Activated T-cell treated with anti-CD3 and anti-CD28 coated beads, Interleukin-2, amount 50 U/mL, for 48 hours (primary cell): ENCODE measurements at regions not wholly inside any gene's neighbourhood (a gene's known extent, or its start where the extent isn't known, plus 50 kb on each side); places are given as distances from the start of the nearest gene placed in this dataset.
"Not testable (repeated sequence)": the region's sequence is repeated elsewhere in the genome, so short reads cannot be mapped to it uniquely, and the experiment has no call there.

Experiments used
- DNase-seq, 2 experiments: peaks; one replicate each; pipeline ENCODE4 v3.0.0-alpha.2; 2020

DNA sequence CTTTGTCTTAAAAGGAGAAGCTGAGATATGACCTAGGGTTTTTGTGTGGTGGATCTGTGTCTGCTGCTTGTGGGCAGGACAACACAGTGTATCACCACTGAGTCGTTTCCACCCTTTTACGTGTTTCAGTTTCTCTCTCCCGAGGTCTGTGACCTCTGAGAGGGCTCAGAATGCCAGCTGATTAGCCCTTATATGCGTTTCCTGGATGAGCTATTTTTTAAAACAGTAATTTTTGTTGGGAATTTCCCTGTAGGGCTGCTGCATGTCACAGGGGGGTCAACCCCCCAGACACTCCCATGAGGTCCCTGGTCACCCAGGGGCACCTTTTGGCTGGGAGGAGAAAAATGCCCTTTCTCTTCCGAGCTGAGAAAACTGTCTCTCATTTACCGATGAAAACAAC is 170.4 kb upstream of the CASK start:
- DNase-seq: no peak

DNA sequence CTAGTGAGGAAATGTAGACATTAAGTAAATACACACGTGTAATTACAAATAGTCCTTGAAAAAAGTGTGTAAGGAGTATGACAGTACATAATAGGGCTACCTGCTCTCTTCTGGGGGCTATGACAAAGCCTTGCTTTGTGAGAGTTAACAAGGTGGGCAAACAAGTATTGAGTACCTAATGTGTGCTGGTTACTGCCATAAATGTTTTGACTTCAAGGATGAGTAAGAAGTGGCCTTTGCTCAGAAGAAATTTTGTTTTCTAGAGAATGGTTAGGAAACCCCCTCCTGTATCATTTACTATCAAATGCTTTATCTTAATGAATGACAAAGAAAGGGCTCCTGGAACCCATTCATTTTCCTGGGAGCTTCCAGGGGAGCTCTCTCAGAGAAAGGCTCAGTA is 167.0 kb upstream of the CASK start:
- no peak for DNase-seq

DNA sequence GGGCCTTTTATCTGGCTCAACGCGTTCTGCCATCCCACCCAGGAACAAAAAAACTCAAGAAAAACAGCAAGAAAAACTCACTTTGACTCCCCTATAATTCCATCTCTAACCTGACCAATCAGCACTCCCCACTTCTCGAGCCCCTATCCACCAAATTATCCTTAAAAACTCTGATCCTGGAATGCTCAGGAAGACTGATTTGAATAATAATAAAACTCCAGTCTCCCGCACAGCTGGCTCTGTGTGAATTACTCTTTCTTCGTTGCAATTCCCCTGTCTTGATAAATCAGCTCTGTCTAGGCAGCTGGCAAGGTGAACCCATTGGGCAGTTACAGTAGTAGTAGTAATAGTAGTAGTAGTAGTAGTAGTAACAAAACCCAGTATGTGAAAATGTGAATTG is 165.7 kb upstream of the CASK start:
- no peak for DNase-seq

DNA sequence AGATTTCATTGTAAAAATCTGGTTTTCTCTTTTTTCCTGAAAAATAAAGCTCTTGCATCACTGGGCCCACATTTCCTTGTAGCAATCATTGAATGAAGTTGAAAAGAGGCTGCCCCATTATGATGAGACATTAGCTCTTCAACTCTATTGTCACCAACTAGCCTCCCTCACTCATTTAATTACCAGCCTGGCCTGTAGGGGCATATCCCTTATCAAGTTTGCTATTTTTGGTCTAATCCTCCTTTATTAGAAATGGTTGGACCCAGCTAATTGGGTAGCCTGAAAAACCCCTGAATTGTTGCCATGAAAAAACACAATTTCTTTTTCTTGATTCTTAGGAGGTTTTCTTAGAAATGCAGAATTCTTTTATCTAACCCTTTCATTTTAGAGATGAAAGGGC is 164.6 kb upstream of the CASK start:
- no peak for DNase-seq

DNA sequence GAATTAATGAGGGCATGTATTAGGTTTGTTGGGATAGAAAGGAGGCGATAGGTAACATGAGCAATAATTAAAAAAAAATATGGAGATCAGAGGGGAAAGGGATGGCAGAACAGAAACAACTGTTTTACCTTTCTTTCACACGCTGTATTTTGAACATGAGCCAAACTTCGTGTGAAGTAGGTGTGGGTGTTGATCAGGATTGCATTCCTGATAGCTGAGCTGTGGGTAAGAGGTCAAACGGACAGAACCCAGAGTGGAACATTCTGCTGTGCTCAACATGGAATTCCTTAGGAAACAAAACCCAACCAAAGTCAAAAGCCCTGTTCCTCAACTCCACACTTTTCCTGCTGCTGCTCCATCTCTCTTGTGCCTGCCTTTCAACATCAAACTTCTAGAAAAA is 162.5 kb upstream of the CASK start:
- DNase-seq: no peak

DNA sequence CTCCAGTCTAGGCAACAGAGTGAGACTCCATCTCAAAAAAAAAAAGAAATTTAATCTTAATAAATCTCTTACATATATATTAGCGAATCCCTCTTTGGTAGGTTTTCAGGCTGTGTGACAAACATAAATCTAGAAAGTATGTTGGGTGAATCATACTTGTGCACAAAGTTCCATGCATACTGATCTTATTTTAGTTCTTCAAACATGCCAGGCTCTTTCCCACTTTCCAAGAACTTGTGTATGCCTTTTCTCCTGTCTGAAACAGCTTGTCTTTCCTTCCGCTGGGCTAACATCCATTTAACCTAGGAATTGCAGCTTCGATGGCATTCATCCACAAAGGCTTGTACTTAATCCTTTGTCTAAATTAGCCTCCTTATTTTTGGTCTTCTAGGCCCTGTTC is 156.6 kb upstream of the CASK start:
- DNase-seq: no peak

DNA sequence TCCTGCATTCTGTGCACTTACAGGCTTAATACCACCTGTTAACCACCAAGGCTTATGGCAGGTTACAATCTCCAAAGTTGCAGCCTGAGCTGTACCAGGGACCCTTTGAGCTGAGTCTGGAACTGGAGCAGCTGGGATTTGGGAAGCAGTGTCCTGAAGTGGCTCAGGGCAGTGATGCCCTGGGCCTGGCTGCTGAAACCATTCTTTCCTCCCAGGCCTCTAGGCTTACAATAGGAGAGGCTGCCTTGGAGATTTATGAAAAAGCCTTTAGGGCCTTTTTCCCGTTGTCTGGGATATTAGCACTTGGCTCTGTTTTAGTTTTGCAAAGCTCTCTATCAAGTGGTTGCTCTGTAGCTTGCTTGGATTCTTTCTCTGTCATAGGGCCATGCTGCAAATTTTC is 154.3 kb upstream of the CASK start:
- DNase-seq: no peak

DNA sequence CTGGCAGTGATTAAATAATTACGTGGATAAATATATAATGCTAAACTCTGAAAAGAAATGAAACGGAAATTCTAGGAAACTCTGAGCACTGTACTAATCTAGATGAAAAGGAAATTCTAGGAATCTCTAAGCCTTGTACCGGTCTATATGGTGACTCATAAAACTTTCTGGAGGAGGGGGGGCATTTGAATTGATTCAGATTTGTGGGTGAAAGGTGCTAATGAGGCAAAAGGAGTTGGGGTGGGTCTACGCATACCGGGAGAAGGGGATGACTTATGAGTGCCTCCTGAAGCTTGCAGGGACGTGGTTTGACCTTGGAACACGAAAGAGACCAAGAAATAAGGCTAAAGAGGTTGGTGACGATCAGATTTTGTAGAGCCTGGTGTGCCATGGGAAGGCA is 151.7 kb upstream of the CASK start:
- DNase-seq: no peak

DNA sequence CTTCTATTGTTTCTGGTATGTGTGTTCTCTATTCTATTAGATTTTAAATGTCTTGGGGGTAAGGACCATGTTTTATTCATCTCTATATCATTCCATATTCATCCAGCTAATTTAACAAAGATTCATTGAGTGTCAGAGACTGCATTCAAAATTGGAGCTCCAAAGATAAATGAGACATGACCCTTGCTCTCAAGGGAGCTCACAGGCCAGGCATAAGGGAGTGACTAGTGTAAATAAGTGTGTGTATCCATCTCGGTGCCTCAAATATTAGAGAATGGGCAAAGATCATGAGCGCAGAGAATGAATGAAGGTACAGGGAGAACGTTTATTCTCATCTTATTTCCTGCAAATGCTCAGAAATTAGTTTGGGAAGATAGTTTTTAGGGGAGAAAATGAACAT is 150.1 kb upstream of the CASK start:
- DNase-seq: no peak

DNA sequence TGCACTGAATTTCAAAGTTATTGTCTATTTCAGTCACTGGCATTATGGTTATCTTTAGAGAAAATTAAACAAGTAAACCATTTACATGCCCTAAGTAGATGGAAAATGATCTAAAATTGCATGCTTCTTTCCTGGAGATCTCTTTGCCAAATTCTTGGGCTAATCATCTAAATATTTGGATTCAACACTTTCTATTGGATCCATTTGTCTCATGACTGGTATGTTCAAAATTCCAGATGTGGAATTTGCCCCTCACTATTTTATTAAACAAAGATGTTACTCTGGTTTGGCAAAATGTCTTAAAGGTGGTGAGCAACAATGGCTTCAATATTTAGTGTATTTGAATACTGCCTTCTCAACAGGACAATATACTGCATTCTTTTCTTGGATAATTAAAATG is 147.5 kb upstream of the CASK start:
- DNase-seq: no peak

DNA sequence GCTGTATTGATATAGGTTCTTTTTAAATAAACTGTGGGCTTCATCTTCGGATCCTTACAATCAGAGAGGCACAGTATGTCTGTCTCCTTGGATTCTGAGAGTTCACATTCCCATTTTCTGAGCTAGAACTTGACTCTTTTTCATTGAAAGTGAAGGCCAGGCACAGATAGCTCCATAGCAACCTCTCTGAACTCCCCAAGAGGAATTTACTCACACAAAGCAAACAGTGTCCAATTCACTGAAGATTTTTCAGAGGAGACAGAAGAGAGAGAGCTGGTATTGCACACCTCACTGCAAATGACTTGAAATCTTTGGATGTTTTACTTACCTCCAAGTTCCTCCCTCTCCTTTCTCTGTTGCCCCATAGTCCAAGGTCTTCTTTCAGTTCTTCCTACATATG is 130.9 kb upstream of the CASK start:
- no peak for DNase-seq

DNA sequence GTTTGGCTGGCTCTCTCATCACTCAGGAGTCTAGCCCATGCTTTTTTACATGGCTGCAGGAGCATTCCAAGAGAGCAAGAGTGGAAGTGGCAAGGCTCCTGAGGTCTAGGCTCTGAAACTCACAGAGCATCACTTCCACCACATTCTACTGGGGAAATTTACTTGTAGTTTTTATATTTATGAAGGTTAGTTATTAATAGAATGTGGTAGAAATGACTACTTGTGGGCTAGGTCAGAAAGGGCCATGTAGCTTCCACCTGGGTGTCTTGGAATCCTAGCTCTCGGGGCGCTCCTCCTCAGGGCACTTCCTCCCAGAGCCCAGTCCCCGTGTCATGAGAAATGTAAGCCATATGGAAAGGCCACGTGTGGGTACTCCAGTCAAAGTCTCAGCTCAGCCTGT is 127.0 kb upstream of the CASK start:
- DNase-seq: no peak

DNA sequence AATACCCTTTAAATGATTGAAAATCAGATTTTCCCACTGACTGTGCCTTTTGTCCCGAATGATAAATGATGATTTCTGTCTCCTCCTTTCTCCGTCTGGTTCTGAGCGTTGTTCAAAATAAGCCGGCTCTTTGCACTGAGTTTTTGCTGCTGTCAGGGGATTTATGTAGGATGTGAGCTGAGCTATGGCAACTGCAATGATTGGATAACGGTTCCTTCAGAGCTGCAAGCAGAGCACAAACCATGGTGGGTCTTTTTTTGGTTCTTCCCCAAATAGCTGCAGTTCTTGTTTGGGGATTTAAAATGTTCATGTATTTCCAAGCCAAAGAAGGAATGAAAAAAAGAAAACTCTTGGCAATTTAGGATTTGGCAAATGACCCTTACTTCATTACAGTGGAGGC is 124.5 kb upstream of the CASK start:
- no peak for DNase-seq

DNA sequence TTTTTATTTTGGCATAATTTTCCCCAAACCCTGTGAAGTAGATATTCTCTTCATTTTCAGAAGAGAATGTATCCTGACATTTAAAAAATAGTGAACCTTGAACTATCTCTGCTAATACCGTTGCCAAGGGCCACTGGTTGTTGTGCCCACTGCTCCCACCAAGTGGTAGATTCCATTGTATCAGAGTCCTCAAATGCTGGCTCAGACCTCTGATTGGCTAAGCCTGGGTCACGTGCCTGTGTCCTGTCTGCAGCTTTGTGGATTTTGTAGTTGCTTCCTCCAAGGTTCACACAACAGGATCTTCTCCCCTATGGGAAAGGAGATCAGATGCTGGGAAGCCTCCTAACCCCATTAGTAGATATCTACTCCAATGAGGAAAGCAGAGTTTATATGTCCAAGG is 104.8 kb upstream of the CASK start:
- DNase-seq: no peak

DNA sequence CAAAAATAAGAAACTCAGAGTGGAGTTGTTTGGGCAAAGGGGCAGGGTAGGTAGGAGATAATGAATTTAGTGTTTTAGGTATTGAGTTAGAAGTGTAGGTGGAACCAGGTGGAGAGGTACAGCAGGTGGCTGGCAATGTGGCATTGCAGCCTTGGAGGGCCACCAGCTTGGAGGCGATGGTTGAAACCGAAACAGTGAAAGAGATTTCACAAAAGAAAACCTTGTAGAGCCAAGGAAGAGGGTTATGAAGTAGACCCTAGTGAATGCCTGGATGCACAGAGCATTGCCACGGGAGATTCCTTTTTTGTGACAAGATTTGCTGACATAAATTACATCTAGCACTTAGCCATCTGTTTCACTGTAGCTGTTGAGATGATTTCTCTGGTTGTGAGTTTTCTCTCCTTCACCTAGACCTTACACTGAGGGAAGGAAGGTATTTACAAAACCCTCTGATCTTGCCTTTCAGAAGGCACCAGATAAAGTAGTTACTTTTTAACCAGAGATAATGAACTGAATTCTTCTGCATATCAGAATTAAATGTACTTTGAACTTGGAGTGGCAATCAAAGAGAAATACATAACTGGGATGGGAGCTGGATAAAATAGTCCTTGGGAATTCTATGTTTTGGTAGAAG is 104.1 kb upstream of the CASK start:
- no peak for DNase-seq

DNA sequence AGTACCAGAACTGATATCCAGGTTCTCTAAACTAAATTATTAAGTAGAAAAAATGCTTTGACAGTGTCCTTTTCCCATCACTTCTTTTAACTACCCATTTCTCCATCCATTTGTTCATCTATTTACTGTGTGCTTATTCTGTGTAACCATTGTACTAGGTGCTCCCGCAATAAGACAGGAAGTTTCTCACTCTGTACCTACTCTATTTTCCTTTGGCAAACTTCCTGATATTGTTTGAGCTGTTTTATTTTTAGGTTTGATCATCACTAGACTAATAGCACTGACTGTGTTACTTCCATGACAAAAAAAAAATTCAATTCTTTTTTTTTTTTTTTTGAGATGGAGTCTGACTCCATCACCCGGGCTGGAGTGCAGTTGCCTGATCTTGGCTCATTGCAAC is 102.5 kb upstream of the CASK start:
- no peak for DNase-seq

DNA sequence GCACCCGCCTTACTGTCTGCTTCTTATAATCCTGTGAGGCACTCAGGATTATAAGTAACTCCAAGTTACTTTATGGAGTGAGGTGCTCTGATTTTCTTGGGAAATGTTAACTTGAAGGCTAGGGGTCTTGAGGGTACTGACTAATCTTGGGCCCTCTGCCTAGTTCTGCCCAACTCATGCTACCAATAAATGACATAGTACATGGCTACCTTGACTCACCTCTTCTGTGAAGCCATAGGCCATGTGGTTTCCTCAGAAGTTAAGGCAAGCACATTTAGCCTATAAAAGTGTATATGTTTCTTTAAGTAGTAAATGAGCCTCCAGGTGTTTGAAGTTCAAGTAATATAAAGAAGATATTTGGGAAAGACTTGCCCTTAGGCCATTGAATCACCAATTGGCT is 99.8 kb upstream of the CASK start:
- no peak for DNase-seq

DNA sequence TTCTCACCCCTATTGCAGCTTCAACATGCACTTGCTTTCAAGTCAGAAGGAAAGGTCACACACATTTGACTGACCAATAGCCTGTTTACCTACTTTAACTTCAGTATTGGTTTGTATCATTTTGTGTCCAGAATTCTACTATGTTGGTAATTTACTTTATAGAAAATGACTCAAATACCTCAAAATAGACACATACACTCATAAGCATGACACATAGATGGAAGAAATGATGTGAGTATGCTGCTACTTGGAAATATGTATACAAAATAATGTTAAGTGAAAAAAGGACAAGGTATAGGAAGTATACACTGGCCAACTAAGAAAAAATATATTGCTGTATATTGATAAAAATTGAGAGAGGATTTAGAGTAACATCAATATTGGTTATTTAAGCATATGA is 98.8 kb upstream of the CASK start:
- DNase-seq: no peak

DNA sequence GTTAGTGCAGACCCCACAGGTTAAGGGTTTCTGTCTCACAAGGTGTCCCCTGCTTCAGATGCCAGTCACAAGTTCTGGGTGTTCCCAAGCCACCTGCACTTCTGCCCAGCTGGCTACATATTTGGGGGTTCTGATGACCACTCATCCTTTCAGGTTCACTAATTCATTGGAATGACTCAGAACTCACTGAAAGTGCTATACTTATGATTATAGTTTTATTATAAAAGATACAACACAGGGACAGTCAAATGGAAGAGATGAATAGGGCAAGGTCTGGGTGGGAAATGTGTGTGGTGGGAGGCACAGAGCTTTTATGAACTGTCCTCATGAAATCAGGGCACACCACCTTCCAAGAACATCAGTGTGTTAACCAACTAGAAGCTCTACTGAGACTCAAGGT is 97.7 kb upstream of the CASK start:
- no peak for DNase-seq

DNA sequence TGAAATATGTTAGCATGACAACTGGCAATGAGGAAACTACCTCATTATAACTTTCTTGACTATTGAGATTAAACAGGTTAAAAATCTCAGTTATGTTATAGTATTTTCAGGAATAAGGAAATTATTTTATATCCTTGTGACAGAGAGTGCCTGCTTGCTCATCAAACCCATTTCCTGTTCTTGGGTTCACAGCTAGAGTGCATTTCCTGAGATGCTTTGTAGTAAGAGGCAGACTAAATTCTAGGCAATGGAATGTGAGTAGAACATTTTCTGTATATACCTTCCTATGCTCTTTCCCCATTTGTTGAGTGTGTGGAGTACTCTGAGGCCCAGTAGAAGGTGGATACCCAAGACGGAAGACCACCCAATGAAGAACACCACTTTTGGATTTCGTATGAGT is 96.9 kb upstream of the CASK start:
- DNase-seq: no peak

DNA sequence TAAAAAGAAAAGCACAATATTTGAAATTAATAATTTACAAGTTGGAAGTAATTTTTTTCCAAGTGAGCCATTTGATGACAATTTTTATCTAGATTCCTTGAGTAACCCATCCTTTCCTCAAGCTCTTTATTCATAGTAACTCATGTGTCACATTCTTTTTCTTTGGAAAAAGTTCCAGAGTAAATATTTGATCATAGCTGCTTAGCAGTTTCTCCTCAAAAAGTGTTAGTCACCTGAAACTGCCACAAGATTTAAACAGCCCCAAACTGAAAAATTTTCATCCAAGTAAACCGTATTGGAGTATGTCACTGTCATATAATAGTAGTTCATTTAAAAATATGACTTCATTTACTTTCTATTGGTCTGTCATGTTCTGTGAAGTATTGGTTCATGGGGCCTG is 94.6 kb upstream of the CASK start:
- DNase-seq: no peak

DNA sequence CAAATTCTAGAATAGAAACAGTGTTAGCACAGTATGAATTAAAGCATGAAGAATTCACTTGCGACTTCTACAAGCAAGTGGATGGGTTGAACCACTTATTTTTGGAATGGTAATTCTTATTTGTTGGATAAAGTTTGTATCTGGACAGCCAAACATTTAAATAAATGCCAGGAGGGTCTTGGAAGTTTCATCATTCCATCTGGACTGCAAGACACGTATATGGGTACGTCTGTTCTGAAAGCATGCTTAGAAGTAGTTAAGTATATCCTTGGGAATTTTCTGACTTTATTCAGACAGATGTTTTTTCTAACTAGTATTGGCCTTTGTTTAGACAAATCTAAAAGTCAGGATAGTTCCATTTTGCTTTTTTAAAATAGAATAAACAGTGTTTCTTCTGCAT is 77.5 kb upstream of the CASK start:
- DNase-seq: no peak

DNA sequence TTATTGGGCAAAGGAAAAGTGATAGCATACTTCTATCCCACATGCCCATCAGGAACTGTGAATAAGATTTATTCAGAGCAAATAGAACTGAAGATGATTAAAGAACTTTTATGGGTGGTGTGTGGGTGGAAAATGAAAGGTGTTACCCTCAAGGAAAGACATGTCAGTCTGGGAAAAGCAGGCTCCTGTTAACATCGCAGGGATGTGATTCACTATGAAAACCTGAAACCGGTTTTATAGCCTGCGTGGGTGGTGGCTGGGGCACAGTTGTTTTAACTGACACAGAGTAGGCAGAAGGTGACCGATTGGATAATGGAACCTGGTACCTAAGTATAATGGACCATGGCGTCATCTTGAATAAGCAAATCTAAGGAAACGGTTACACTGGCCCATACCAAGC is 61.3 kb upstream of the CASK start:
- peak in 1 of 2 experiments; percentile 21 for DNase-seq

DNA sequence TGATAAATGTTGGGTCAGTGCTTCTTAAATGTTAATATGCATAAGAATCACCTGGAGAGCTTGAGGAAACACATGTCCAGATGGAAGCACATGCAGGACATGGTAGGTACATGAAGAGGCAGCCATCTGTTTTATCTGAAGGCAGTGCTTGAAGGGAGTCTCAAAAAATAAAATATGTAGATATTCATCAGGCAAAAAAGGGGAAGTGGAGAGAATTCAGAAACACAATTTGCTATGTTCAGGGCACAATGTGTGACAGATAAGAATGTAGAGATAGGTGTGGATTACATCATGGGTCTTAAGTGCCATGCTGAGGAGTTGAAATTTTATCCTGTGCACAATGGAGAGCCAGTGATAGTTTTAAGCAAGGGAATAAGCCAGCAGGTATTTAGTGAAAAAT is 59.6 kb upstream of the CASK start:
- DNase-seq: no peak

DNA sequence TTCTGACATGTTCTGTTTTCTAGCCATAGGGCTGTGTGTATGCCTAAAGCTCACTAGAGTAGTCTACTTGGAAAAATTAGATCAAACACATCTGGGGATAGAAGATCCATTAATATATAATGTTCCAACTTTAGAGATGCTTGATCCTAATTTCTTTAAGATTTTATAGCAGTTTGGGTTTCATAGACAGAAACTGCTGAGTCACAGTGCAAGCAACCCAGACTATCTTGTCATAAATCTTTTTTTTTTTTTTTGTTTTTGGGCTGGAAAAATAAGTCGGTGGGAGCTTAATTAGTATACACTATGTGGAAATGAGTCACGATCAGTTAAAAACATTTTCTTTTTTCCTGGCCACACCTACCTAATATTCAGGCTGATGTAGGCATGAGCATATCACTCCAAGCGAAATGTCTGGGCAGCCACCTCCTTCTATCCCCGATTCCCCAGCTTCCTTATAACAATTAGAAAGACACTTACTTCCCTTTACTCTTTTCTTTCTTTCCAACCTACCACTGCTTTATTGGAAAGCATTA is 58.2 kb upstream of the CASK start:
- no peak for DNase-seq

DNA sequence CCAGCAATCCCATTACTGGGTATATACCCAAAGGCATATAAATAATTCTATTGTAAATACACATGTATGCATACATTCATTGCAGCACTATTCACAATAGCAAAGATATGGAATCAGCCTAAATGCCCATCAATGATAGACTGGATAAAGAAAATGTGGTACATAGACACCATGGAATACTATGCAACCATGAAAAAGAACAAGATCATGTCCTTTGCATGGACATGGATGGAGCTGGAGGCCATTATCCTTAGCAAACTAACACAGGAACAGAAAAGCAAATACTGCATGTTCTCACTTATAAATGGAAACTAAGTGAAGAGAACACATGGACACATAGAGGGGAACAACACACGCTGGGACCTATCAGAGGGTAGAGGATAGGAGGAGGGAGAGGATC is 51.3 kb upstream of the CASK start:
- DNase-seq: not testable (repeated sequence)
